Memory B cell (primary cell): ENCODE measurements at regions not wholly inside any gene's neighbourhood (a gene's known extent, or its start where the extent isn't known, plus 50 kb on each side); places are given as distances from the start of the nearest gene placed in this dataset.

Experiments used
- ATAC-seq: fragments of 150-1000 bp; cut with Tn5 transposase; 2 replicates; pipeline ENCODE4 v1.10.0; 2021; ENCODE audit warnings: low read depth, mild to moderate bottlenecking, moderate library complexity
- DNase-seq, 2 donors: peaks; one replicate each; pipeline ENCODE4 v3.0.0; 2022; ENCODE audit warnings: low spot score in 2 of 2
- H3K27ac Mint-ChIP-seq: one replicate; pipeline ENCODE4 v1.8.0; 2022; ENCODE audit warnings: mild to moderate bottlenecking, moderate library complexity, mixed read lengths
- H3K27me3 Mint-ChIP-seq: one replicate; pipeline ENCODE4 v1.8.0; 2022; ENCODE audit warnings: mixed read lengths
- H3K36me3 Mint-ChIP-seq: one replicate; pipeline ENCODE4 v1.8.0; 2022; ENCODE audit warnings: mild to moderate bottlenecking, mixed read lengths
- H3K4me1 Mint-ChIP-seq: one replicate; pipeline ENCODE4 v1.8.0; 2022; ENCODE audit warnings: mixed read lengths
- H3K4me3 Mint-ChIP-seq: one replicate; pipeline ENCODE4 v1.8.0; 2022; ENCODE audit warnings: mild to moderate bottlenecking, moderate library complexity, mixed read lengths
- H3K9me3 Mint-ChIP-seq: one replicate; pipeline ENCODE4 v1.8.0; 2022; ENCODE audit warnings: mixed read lengths

- no peaks in the 10 kb centered on the region for H3K27me3 Mint-ChIP-seq
- no peak for ATAC-seq
Measured at GRCh38 chr6:29884261-29884660, 56.6 kb downstream of the HLA-G start.

GRCh38 chr6:29886701-29887100 is 55.6 kb upstream of the HLA-A start:
- Mint-ChIP-seq H3K4me1 (peaks cover 12% of the 10 kb centered on the region), H3K36me3 (peaks cover 16% of the 10 kb centered on the region), H3K27me3 (no peaks in the 10 kb centered on the region), H3K4me3 (peak overlapping the region; percentile 87), H3K27ac (peak overlapping the region; percentile 98), H3K9me3 (no peaks in the 10 kb centered on the region)
- no peak for ATAC-seq
- DNase-seq = no peak

More at GRCh38 chr6:29884261-29884660, 56.6 kb downstream of the HLA-G start:
- H3K36me3 Mint-ChIP-seq = peaks cover 17% of the 10 kb centered on the region
- no peak overlapping the region for H3K4me3 Mint-ChIP-seq
- H3K9me3 Mint-ChIP-seq = no peaks in the 10 kb centered on the region
- DNase-seq = no peak
- no peak overlapping the region for H3K27ac Mint-ChIP-seq
- H3K4me1 Mint-ChIP-seq = peaks cover 9% of the 10 kb centered on the region

GRCh38 chr6:29887330-29887818 is 55.0 kb upstream of the HLA-A start:
- peaks cover 12% of the 10 kb centered on the region for H3K4me1 Mint-ChIP-seq
- DNase-seq (peak; percentile 34 to 58), ATAC-seq (peak; percentile 56)
- H3K4me3 Mint-ChIP-seq = peak overlapping the region; percentile 87
- no peaks in the 10 kb centered on the region for H3K9me3 Mint-ChIP-seq
- H3K36me3 Mint-ChIP-seq = peaks cover 16% of the 10 kb centered on the region
- peak overlapping the region; percentile 98 for H3K27ac Mint-ChIP-seq
- no peaks in the 10 kb centered on the region for H3K27me3 Mint-ChIP-seq

- Mint-ChIP-seq H3K36me3 (peaks cover 14% of the 10 kb centered on the region), H3K27me3 (no peaks in the 10 kb centered on the region), H3K27ac (peak overlapping the region; percentile 98), H3K4me3 (peak overlapping the region; percentile 87), H3K4me1 (peaks cover 12% of the 10 kb centered on the region), H3K9me3 (no peaks in the 10 kb centered on the region)
- ATAC-seq = peak; percentile 76
- DNase-seq = peak; percentile 83 to 91
Measured at GRCh38 chr6:29887819-29888776, 54.2 kb upstream of the HLA-A start.
